ENCODE measurements at regions not wholly inside any gene's neighbourhood (a gene's known extent, or its start where the extent isn't known, plus 50 kb on each side); places are given as distances from the start of the nearest gene placed in this dataset.

DNA sequence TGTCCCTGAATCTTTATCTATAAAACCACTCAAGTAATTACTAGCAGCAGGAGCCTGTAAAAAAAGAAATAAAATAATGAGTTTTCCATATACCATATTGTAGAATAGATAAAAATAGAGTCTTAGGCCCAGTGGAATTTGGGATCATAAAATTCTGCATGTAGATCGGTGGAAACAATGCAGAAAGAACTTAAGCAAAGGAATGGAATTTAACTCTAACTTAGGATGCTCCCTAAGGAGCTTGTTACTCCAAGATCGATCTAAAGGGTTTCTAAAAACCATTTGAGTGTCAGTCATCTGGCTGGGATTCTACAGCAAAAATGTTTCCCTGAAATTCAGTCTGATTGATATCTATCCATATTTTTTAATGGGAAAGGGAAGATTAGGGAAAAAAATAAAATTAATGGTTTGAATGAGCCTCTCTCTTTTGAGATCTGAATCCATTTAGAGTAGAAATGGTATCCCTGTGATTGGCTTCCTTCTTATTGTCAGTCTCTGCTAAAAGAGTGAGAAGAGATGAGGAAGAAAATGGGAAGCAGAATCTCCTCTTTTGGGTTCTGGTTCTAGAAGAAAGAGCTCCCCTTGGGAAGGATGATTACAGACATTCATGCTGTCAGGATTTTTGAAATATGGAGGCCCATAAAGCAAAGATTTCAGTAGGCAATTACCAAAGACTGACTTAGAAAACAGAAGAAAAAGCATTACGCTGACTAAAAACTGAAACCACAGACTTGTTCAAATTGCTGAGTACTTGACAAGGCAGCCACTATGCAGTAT, 564.3 kb upstream of the MARCKS start:
- TF ChIP-seq POLR2A (IDR thresholded peaks at IDR 0.05; ENCODE audit: extremely low read depth, insufficient read length) (no peak), MYC (IDR thresholded peaks at IDR 0.05; ENCODE audit: low read depth, low read length) (no peak)
- TF ChIP-seq, protein P1, sequence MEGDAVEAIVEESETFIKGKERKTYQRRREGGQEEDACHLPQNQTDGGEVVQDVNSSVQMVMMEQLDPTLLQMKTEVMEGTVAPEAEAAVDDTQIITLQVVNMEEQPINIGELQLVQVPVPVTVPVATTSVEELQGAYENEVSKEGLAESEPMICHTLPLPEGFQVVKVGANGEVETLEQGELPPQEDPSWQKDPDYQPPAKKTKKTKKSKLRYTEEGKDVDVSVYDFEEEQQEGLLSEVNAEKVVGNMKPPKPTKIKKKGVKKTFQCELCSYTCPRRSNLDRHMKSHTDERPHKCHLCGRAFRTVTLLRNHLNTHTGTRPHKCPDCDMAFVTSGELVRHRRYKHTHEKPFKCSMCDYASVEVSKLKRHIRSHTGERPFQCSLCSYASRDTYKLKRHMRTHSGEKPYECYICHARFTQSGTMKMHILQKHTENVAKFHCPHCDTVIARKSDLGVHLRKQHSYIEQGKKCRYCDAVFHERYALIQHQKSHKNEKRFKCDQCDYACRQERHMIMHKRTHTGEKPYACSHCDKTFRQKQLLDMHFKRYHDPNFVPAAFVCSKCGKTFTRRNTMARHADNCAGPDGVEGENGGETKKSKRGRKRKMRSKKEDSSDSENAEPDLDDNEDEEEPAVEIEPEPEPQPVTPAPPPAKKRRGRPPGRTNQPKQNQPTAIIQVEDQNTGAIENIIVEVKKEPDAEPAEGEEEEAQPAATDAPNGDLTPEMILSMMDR (IDR thresholded peaks at IDR 0.05; ENCODE audit: low read depth, low read length): no peak

Data from NB4 (cell line).